ENCODE measurements at regions not wholly inside any gene's neighbourhood (a gene's known extent, or its start where the extent isn't known, plus 50 kb on each side); places are given as distances from the start of the nearest gene placed in this dataset.
"Not testable (repeated sequence)": the region's sequence is repeated elsewhere in the genome, so short reads cannot be mapped to it uniquely, and the experiment has no call there.

DNA sequence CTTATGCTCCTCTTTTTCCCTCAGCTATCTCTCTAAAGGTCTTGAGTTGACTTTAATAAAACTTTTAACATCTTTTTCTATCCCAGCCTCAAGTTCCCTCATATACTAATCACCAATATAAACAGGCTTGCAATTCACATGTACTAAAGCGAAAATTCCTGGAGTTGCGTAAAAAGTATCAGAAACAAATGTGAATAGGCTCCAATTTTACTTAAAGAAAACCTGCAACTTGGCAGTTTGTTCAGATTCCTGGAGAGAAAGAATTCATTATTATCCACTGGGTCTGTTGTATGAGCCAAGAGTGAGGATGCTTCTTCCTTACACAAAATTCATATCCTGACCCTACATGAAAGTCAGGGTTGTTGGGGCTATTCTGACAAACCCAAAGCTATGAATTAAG, 384.2 kb downstream of the DTWD2 start:
- no peak for DNase-seq (ENCODE audit: low read depth in 3 of 3)

GRCh38 chr5:118603278-118603677, 385.1 kb downstream of the DTWD2 start:
- no peak for DNase-seq (ENCODE audit: low read depth in 3 of 3)

DNA sequence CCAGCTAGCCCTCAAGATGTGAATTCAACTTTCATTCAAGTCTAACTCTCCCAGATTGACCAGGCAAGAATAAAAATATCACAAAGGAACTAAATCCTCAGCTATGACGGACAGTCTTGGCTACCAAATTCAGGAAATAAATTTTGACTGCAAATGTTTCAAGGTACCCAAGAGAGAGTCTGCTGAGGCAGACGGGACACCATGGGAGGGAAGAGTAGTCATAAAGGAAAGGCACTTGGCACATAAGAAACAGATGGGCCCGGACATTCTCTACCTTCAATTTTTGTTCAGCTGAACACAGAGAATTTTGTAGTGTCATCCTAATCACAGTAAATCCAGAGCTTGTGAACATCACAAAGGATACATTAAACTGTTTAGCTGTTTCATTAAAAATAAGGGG, 390.0 kb downstream of the DTWD2 start:
- DNase-seq (ENCODE audit: low read depth in 3 of 3): no peak

DNA sequence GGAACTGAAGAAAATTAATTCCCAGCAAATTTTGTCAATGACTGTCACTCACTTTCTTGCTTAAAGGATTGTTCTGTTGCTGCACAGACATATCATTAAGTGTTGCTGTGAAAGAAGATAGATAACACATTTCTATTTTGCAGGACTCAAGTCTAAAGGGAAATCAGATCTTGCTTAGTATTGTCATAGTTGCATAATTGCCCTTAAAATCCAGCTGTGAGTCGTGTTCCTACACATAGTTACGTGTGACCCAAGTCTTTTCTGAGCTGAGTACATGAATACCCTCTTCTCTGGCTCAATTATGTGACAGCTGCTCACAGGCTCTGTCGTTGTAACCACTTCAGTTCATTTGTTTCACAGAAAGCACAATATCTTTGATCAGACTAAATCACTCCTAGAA, 390.8 kb downstream of the DTWD2 start:
- DNase-seq (ENCODE audit: low read depth in 3 of 3): no peak

DNA sequence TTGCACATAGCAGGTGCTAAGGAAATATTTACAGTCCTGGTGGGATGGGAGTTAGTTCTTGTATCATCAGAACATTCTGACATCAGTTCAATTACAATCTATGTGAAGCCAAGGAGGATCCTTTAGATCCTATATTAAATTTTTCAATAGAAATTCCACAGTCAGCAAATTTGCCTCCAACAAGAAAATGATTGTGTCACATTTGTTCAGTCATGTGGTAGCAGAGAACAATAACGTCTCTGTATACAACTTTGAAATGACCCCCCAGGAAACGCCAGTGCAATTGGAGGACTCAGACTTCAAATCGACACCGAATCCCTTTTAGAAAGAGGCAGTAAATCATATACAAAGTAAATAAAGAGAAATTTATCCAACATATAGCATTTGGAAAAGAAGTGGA, 392.1 kb downstream of the DTWD2 start:
- no peak for DNase-seq (ENCODE audit: low read depth in 3 of 3)

DNA sequence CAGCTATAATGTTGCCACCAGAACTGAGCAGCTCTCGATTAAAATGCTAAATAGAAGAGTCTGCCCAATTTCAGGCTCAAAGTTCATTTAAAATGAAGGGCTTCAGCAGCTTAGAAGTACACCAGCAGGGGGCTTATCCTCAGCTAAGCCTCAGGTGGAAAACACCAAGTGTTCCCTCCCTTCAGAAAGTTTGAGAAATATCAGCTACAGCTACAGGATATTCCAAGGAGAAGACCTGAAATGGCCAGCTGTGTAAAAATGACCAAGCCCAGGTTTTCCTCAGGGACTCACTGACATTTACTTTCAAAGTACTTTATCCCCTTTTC, 395.4 kb downstream of the DTWD2 start:
- no peak for DNase-seq (ENCODE audit: low read depth in 3 of 3)

DNA sequence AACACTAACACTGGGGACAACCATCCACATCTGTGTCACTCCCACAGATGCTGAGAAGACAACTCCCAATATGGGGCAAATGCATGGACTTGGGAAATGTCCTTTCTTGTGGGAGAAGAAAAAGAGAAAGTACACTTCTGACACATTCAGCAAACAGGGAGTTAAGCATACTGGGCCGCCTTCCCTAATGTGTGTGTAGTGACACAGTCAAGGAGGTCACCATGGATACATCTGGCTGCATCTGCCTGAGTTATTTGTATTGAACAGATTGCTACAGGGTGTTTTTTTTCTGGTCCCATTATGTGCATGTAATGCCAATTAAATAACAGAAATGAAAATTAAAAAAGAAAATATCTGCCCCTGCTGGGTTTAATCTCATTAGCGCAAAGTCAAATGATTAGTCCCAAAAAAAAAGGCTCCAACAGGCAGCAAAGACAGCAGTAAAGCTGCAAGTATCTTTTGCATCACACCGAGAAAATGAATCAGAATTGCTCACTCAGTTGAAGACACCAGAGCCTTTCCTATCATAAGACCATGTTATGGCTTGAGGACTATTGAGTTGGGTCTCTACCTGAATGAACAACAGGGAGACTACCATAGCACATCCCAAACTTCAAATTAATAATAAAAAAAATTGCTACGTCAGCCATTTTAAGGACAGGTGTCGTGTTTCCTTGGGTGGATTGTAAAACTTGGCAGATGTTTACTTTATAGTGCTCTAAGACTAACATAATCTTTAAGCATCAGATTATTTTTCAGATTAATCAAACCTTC, 395.9 kb downstream of the DTWD2 start:
- no peak for DNase-seq (ENCODE audit: low read depth in 3 of 3)

DNA sequence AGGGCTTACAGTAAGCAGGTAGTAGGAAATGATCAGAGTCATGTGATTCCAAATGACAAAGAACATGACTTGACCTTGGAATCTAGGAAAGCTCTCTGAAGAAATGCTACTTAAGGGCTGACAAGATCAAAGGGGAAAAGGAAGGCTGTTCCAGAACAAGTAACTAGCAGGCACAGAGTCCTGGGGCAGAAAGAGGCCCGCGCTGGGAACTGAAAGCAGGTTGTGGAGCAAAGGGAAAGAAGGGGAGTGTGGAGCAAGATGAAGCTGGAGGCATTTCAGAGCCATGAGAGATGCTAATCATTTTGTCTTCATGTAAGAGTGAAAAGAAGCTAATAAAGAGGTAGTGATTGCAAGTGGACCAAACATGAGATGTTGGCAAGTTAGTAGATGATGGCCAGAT, 397.5 kb downstream of the DTWD2 start:
- DNase-seq (ENCODE audit: low read depth in 3 of 3): no peak

DNA sequence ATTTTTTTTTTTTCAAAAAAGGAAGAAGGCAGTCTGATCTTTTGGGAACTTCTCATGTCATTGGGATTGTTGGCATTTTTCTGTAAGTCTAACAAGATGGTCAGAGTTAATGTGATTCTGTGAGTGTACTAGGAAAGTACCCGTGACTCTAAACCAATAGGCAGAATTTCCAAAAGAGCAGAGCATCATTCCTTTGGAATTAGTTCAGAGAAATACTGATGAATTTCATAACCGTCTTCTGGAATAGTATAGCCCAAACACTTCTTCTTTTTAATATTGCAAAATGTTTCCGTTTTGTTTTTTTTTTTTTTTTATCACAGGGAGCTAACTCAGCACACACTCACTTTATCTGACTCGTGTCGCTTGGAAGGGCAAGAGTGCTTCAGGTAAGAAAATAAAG, 407.4 kb downstream of the DTWD2 start:
- DNase-seq (ENCODE audit: low read depth in 3 of 3): no peak

- DNase-seq (ENCODE audit: low read depth in 3 of 3): no peak
These were observed 410.3 kb downstream of the DTWD2 start for GRCh38 chr5:118578093-118578492.

DNA sequence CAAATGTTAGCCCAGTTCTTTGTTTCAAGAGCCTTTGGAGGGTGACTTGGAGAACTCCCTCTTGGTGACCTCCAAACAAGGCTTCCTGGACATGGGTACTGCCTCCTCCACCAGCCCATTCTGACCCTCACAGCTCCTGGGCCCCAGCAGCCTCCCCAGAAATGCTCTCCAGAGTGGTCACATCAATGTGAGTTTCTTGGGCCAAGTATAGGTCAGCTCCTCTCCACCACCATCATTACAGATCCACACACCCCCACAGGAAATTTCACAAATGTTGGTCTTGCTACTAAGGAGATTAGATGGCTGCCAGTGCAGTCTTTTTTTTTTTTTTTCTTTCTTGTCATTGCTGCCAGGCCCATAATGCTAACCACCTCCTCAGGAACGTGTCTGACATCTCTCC, 410.7 kb downstream of the DTWD2 start:
- no peak for DNase-seq (ENCODE audit: low read depth in 3 of 3)

- not testable (repeated sequence) for DNase-seq (ENCODE audit: low read depth in 3 of 3)
These were observed 418.1 kb downstream of the DTWD2 start for GRCh38 chr5:118570276-118570675.

GRCh38 chr5:118569596-118569995, 418.8 kb downstream of the DTWD2 start:
- DNase-seq (ENCODE audit: low read depth in 3 of 3): not testable (repeated sequence)

GRCh38 chr5:118565335-118565971, 422.9 kb downstream of the DTWD2 start:
- no peak for DNase-seq (ENCODE audit: low read depth in 3 of 3)

DNA sequence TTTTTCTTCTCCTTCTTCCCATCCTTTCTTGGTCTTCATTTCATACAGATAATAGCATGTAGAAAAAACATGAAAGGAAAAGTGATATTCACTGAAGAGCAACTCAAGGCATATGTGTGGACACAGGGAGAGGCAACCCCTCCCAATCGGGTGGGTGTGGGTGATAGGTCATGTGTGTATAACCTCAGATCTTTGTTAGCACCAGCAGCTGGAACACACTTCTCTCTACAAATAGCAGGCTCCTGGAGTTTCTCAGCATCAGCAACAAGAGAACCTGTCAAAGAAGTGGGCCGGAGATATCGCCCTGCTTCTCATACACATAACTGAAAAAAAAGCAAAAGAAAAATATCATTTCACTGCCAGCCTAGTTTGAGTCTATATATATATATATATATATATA, 426.4 kb downstream of the DTWD2 start:
- no peak for DNase-seq (ENCODE audit: low read depth in 3 of 3)

- no peak for DNase-seq (ENCODE audit: low read depth in 3 of 3)
These were observed 427.1 kb downstream of the DTWD2 start for GRCh38 chr5:118561235-118561634.

DNA sequence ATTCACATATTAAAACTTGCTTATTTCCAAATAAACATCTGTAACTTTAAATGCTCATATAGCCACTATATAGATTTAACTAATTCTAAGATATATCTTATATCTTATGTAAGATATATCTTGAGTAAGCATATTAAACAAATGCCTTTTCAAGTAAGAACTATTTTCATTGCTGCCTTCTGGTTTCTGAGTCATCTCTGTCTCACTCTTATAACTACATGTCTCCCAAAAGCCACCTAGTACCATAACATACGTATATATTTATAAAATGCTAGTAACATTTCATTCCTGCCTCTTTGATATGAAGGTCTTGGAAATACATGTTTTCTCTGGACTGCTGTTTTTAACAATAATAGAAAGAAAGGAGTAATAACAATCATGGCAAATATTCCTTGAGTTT, 429.5 kb downstream of the DTWD2 start:
- no peak for DNase-seq (ENCODE audit: low read depth in 3 of 3)

DNA sequence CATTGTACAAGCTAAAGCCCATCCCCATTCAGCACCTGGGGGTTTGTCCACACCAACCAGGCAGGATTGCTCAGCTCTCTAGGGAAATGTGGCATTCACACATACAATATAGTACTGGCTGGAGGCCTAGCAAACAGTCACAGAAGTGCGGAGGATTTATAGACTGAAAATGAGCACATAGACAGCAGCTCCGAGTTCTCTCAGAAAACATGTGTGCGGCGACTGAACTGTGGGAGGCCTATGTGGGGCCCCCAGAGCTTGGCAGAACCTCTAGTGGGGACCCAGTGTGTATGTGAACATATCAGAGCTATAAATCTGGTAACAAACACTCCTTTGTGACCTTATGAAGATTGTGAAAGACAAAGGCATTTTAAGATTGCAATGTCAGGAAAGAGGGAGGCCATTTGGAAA, 431.1 kb downstream of the DTWD2 start:
- no peak for DNase-seq (ENCODE audit: low read depth in 3 of 3)

- DNase-seq (ENCODE audit: low read depth in 3 of 3): no peak
These were observed 431.6 kb downstream of the DTWD2 start for GRCh38 chr5:118556792-118557191.

DNA sequence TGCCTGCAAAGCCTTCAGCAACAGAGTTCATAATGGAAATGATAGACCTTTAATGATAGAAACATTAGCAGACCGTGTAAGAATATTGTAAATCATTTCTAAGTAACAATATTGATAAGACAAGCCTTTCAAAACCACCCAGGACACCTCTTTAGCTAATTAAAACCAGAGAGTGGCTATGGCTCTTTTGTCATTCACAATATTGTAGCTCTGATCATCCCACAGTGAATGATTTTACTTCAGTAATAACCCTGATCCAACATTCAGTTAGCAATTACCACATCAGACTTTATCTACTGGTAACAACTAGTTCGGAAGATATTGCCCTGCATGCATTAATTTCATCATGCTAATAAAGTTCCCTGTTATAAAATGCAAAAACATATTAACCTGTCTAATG, 432.6 kb downstream of the DTWD2 start:
- no peak for DNase-seq (ENCODE audit: low read depth in 3 of 3)

DNA sequence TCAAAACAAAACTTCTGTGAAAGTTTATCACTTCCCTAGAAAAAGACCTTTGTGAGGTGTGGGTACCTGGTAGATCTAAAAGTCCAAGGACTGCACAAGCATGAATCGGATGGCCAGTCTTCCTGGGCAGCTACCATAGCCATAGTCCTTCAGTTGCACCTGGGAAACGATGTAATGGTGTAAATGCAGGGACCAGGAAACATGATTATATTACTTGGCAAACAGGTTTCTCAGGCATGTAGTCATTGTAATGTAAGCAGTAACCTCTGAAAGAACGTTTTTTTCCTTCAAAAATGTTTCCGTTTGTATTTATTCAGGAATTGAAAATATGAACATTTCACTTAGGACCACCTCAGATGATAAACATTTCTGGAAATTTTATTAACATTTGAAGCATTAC, 433.4 kb downstream of the DTWD2 start:
- DNase-seq (ENCODE audit: low read depth in 3 of 3): no peak

GRCh38 chr5:118554241-118554640, 434.1 kb downstream of the DTWD2 start:
- no peak for DNase-seq (ENCODE audit: low read depth in 3 of 3)

DNA sequence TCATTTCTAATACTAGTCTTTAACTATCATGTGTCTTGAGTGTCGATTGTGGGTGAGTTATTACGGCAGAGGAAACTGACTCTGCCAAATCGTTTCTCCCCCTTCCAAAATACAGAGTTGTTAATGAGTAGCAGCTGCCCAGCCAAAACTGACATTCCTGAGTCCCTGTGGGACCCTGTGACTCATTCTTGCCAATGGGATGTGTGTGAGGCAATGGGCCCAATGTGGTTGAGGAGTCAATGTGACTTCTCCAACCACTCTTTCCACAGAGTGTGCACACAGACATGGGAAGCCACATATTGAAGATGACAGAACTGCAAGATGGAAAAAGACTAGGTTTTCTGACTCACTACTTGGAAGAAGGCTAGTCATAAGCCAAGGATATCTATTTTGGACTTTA, 434.7 kb downstream of the DTWD2 start:
- no peak for DNase-seq (ENCODE audit: low read depth in 3 of 3)

All from stimulated activated CD4-positive, alpha-beta T cell treated with anti-CD3 and anti-CD28 coated beads, TNF-alpha, amount 100 ng/mL, for 48 hours (primary cell).